ENCODE measurements at regions not wholly inside any gene's neighbourhood (a gene's known extent, or its start where the extent isn't known, plus 50 kb on each side); places are given as distances from the start of the nearest gene placed in this dataset.

DNA sequence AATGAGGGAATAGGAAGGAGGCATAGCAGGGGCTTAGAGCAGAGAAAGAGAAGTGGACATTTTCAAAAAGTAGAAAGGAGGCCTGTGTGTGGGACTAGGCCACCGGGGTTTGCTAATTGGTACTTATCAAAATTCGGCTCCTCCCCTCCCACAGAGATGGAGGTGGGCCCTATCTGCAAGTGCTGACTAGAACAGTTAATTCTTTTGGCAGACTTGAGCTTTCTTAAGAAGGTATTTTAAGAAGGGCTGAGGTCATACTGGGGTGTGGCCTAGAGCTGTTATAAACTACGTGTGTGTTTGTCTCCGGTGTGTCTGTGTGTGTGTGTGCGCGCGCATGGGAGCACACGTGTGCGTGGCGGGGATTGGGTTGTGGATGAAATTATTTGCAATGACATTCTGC is 1086.5 kb downstream of the EFNA5 start:
- ATAC-seq (ENCODE audit: low read depth): no peak

More for the DNA sequence above, 1086.5 kb downstream of the EFNA5 start:
- H2BK20ac ChIP-seq (ENCODE audit: low read depth, low read length): no peak overlapping the region
- no peak overlapping the region for H3K18ac ChIP-seq (ENCODE audit: low read depth, low read length)
- H2BK5ac ChIP-seq (ENCODE audit: low read depth, low read length, poor library complexity, severe bottlenecking): no peak overlapping the region
- ChIA-PET CTCF (interaction anchor here (1.5 kb wide), 1 partner anchor 11 kb away, joined by 3 read pairs; no protein-coding TSS in a partner anchor), POLR2A (ENCODE audit: unreplicated experiment) (no interaction called here)
- intact Hi-C loops (cut with micrococcal nuclease) (no loop called here), dilution Hi-C loops (cut with HindIII; ENCODE audit: low sequenced_read_pairs, unreplicated experiment) (no loop called here), in situ Hi-C loops (cut with MboI; ENCODE audit: low sequenced_read_pairs) (no loop called here)
- H3K9me3 ChIP-seq (ENCODE audit: control insufficient read depth, insufficient read depth, low read length): no peaks in the 10 kb centered on the region
- no peaks in the 10 kb centered on the region for H3K4me1 ChIP-seq (ENCODE audit: control insufficient read depth, insufficient read depth, low read length)
- H3K23ac ChIP-seq (ENCODE audit: low read depth, low read length): no peak overlapping the region
- BruUV-seq (replicated peaks): no TSS peak
- no peak overlapping the region for H2AFZ ChIP-seq (replicated peaks; ENCODE audit: low read length, poor library complexity)
- H3K14ac ChIP-seq (replicated peaks; ENCODE audit: low read depth, low read length): no peak overlapping the region
- no peak overlapping the region for H3K56ac ChIP-seq (ENCODE audit: extremely low read depth, insufficient read depth, low read length)
- no peak overlapping the region for H2BK15ac ChIP-seq (ENCODE audit: low read depth, low read length)
- no peaks in the 10 kb centered on the region for H3K36me3 ChIP-seq (ENCODE audit: control insufficient read depth, insufficient read depth, low read length)
- H3K9me1 ChIP-seq (ENCODE audit: insufficient read depth, low read length): no peaks in the 10 kb centered on the region
- no peak overlapping the region for H3K9ac ChIP-seq (ENCODE audit: low read depth, low read length)
- 94% methylated on average over 6 of the region's 10 CpGs; no CpG with 5 or more reads in 1 of the 2 experiments for WGBS, 2 experiments (ENCODE audit: extremely low coverage in 2 of 2, insufficient read length in 1 of 2)
- no peak overlapping the region for H2AK9ac ChIP-seq (replicated peaks; ENCODE audit: low read depth, low read length, poor library complexity)
- no peak overlapping the region for H4K8ac ChIP-seq (ENCODE audit: low read depth in 2 of 2, low read length in 2 of 2)
- H4K20me1 ChIP-seq (ENCODE audit: insufficient read depth, low read length): no peaks in the 10 kb centered on the region
- H2AK5ac ChIP-seq (ENCODE audit: low read depth, low read length): no peak overlapping the region
- H4K5ac ChIP-seq (ENCODE audit: low read depth, low read length): no peak overlapping the region
- no peak for DNase-seq
- no peak overlapping the region for H3K4me2 ChIP-seq (ENCODE audit: low read depth, low read length)
- no peaks in the 10 kb centered on the region for H3K27me3 ChIP-seq (ENCODE audit: control insufficient read depth, insufficient read depth, low read length)
- H3K27ac ChIP-seq (ENCODE audit: insufficient read depth, low read length): no peak overlapping the region
- TF ChIP-seq CHD1 (IDR thresholded peaks at IDR 0.05; ENCODE audit: low read depth, low read length): no peak
- no peaks in the 10 kb centered on the region for H3K79me1 ChIP-seq (ENCODE audit: low read depth in 1 of 2, low read length in 2 of 2)
- no peak overlapping the region for H3K4ac ChIP-seq (ENCODE audit: low read depth, low read length)
- H3K4me3 ChIP-seq (ENCODE audit: insufficient read depth, low read depth, low read length): no peak overlapping the region
- no peak overlapping the region for H4K91ac ChIP-seq (ENCODE audit: insufficient read depth, low read depth, low read length)
- H2BK120ac ChIP-seq (ENCODE audit: low read depth, low read length): no peak overlapping the region

Measured in IMR-90 (cell line).